Endothelial cell of umbilical vein (primary cell): ENCODE measurements at regions not wholly inside any gene's neighbourhood (a gene's known extent, or its start where the extent isn't known, plus 50 kb on each side); places are given as distances from the start of the nearest gene placed in this dataset.

Source experiments
- BruUV-seq: library from RNA; stranded (reverse); fragments of 400-500 nt; replicated peaks from 2 replicates; lab custom pipeline; 2021; lab: Mats Ljungman, UMichigan
- CTCF ChIA-PET: fragments of 300-600, 350-600 bp; sonication (Branson Sonifier 250); formaldehyde crosslinking; loops from one replicate; lab custom pipeline; 2021; ENCODE audit warnings: antibody characterized with exemption, inconsistent platforms; lab: Charles Lee
- POLR2A ChIA-PET: fragments of 300-600, 350-600 bp; sonication (Branson Sonifier 250); formaldehyde crosslinking; loops from one replicate; lab custom pipeline; 2021; ENCODE audit warnings: antibody characterized with exemption, inconsistent platforms; lab: Charles Lee
- DNase-seq: peaks from one replicate; pipeline ENCODE4 v3.0.0-alpha.2; 2011; ENCODE audit warnings: low read depth, low spot score
- FAIRE-seq: peaks from 2 replicates; lab custom pipeline; 2011; peaks lifted over from hg19 to GRCh38; lab: Jason Lieb, UNC
- H2AFZ ChIP-seq: 2 replicates; pipeline ENCODE4 v1.6.0; 2012; ENCODE audit warnings: low read depth, low read length, control low read depth, inconsistent platforms
- H3K27ac ChIP-seq: 2 replicates; pipeline ENCODE4 v1.5.1; 2011; ENCODE audit warnings: low read depth, mild to moderate bottlenecking, control low read depth, low read length, moderate library complexity; ENCODE audit not compliant: insufficient read depth
- H3K27me3 ChIP-seq, 2 experiments: 2 replicates each; pipeline versions ENCODE4 v1.6.0 to v1.6.1; 2011; ENCODE audit warnings: low read length in 2 of 2, mixed read lengths in 1 of 2; ENCODE audit not compliant: control insufficient read depth in 2 of 2, insufficient read depth in 2 of 2
- H3K36me3 ChIP-seq, 2 experiments: 2 replicates in 1 of 2; 3 replicates in 1 of 2; pipeline ENCODE4 v1.5.1; 2011; ENCODE audit warnings: low read length in 2 of 2, mild to moderate bottlenecking in 1 of 2, moderate library complexity in 1 of 2; ENCODE audit not compliant: control insufficient read depth in 2 of 2, insufficient read depth in 2 of 2; ENCODE audit errors: extremely low read depth in 1 of 2
- H3K4me1 ChIP-seq: 3 replicates; pipeline ENCODE4 v1.5.1; 2011; ENCODE audit warnings: mild to moderate bottlenecking, low read length; ENCODE audit not compliant: control insufficient read depth, insufficient read depth; ENCODE audit errors: extremely low read depth
- H3K4me2 ChIP-seq: 2 replicates; pipeline ENCODE4 v1.6.1; 2011; ENCODE audit warnings: low read length, control low read depth, mixed read lengths; ENCODE audit not compliant: insufficient read depth
- H3K4me3 ChIP-seq, 3 experiments: fragments of 200-600 bp in 1 of 3; sonication (generic), shearing (Covaris generic) in 1 of 3; replicated peaks in 1 of 3; 2 replicates each; pipeline ENCODE4 v1.5.1; 2011 to 2016; ENCODE audit warnings: control low read depth in 3 of 3, low read length in 3 of 3, mild to moderate bottlenecking in 2 of 3, inconsistent platforms in 1 of 3, low read depth in 1 of 3, moderate library complexity in 1 of 3; ENCODE audit not compliant: insufficient read depth in 1 of 3
- H3K79me2 ChIP-seq: 2 replicates; pipeline ENCODE4 v1.6.0; 2012; ENCODE audit warnings: low read length, inconsistent platforms; ENCODE audit not compliant: control insufficient read depth, insufficient read depth
- H3K9ac ChIP-seq: replicated peaks from 2 replicates; pipeline ENCODE3; 2011; ENCODE audit warnings: low read length, control low read depth; ENCODE audit not compliant: insufficient read depth; ENCODE audit errors: extremely low read depth
- H3K9me1 ChIP-seq: replicated peaks from 3 replicates; pipeline ENCODE4 v1.6.0; 2011; ENCODE audit warnings: mild to moderate bottlenecking, low read length; ENCODE audit not compliant: control insufficient read depth, insufficient read depth; ENCODE audit errors: extremely low read depth
- H3K9me3 ChIP-seq: replicated peaks from 2 replicates; pipeline ENCODE4 v1.5.1; 2012; ENCODE audit warnings: low read length, inconsistent platforms; ENCODE audit not compliant: control insufficient read depth, insufficient read depth
- H4K20me1 ChIP-seq: replicated peaks from 2 replicates; pipeline ENCODE3; 2011; ENCODE audit warnings: mild to moderate bottlenecking, low read length; ENCODE audit not compliant: control insufficient read depth, insufficient read depth; ENCODE audit errors: extremely low read depth
- CTCF ChIP-seq, 2 donors: IDR thresholded peaks; 1 replicate in 1 of 2; 2 replicates in 1 of 2; pipeline ENCODE4 v1.5.1; 2011; ENCODE audit warnings: low read length in 2 of 2, mild to moderate bottlenecking in 2 of 2, moderate library complexity in 2 of 2, control low read depth in 1 of 2, inconsistent platforms in 1 of 2, low read depth in 1 of 2; ENCODE audit not compliant: insufficient read depth in 1 of 2; ENCODE audit errors: extremely low read depth in 1 of 2
- EZH2 ChIP-seq: IDR thresholded peaks from 2 replicates; pipeline ENCODE4 v1.6.1; 2012; ENCODE audit warnings: borderline replicate concordance, low read depth, mild to moderate bottlenecking, moderate library complexity, low read length, inconsistent platforms; ENCODE audit not compliant: severe bottlenecking
- FOS ChIP-seq: IDR thresholded peaks from 2 replicates; pipeline ENCODE4 v1.6.1; 2011; ENCODE audit warnings: mild to moderate bottlenecking, low read length, moderate library complexity, borderline replicate concordance; ENCODE audit not compliant: insufficient read depth
- JUN ChIP-seq: IDR thresholded peaks from 2 replicates; pipeline ENCODE4 v1.6.1; 2011; ENCODE audit warnings: borderline replicate concordance, low read depth; ENCODE audit not compliant: insufficient read length, insufficient read depth
- MAX ChIP-seq: IDR thresholded peaks from 2 replicates; pipeline ENCODE4 v1.6.1; 2011; ENCODE audit not compliant: insufficient read depth, insufficient read length
- MYC ChIP-seq: IDR thresholded peaks from one replicate; pipeline ENCODE4 v1.6.1; 2011; ENCODE audit warnings: mild to moderate bottlenecking, low read depth, low read length
- POLR2A ChIP-seq: IDR thresholded peaks from 2 replicates; pipeline ENCODE4 v1.6.1; 2012; ENCODE audit warnings: low read depth, mild to moderate bottlenecking, control low read depth, low read length
- POLR2AphosphoS5 ChIP-seq: IDR thresholded peaks from 2 replicates; pipeline ENCODE4 v1.6.1; 2012; ENCODE audit warnings: low read depth, mild to moderate bottlenecking, control low read depth, low read length, moderate library complexity; ENCODE audit not compliant: insufficient read depth
- dilution Hi-C: fragments of 300-500 bp; cut with MboI; formaldehyde crosslinking; loops from one replicate; pipeline ENCODE4 v1.15.0; 2019; ENCODE audit warnings: low sequenced_read_pairs; ENCODE audit not compliant: extremely low pct_ligation_motif_present
- intact Hi-C: fragments of 100-400 bp; cut with micrococcal nuclease; formaldehyde crosslinking; loops from one replicate; pipeline ENCODE4 v1.10.0; 2022

DNA sequence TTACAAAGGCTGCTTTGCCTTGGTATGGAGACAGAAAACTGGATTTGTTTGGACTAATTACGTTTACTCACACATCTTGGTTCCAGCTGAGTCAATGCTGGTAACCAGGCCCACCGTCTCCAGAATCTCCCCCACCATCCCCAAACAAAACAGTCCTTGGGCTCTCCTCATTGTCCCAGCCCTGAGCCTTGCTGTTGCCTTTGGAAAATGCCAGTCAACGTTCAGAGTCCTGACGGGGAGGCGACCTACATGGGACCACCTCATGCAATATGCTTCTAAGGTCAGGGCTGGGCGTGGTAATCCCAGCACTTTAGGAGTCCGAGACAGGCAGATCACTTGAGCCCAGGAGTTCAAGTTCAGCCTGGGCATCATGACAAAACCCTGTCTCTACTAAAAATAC lies 85.2 kb upstream of the IQSEC1 start:
- BruUV-seq: no TSS peak
- dilution Hi-C loops (no loop called here), intact Hi-C loops (no loop called here)
- CTCF ChIA-PET: no interaction called here
- Histone ChIP-seq H3K4me1 (no peaks in the 10 kb centered on the region), H2AFZ (no peak overlapping the region), H3K9ac (no peak overlapping the region), H3K9me1 (no peaks in the 10 kb centered on the region), H3K9me3 (no peaks in the 10 kb centered on the region), H3K79me2 (no peaks in the 10 kb centered on the region), H3K27ac (no peak overlapping the region), H4K20me1 (no peaks in the 10 kb centered on the region), H3K4me3 (no peak overlapping the region), H3K4me2 (no peak overlapping the region), H3K27me3 (no peaks in the 10 kb centered on the region), H3K36me3 (no peaks in the 10 kb centered on the region)
- FAIRE-seq: no peak
- POLR2A ChIA-PET: no interaction called here
- no peak for TF ChIP-seq POLR2AphosphoS5
- no peak for TF ChIP-seq JUN
- no peak for TF ChIP-seq FOS
- no peak for TF ChIP-seq POLR2A
- TF ChIP-seq MAX: no peak
- no peak for TF ChIP-seq MYC
- no peak for TF ChIP-seq CTCF (IDR thresholded peaks at IDR 0.05; ENCODE audit: extremely low read depth in 1 of 2, insufficient read depth in 1 of 2, low read depth in 1 of 2, low read length in 2 of 2)
- no peak for TF ChIP-seq EZH2
- DNase-seq: no peak
